Testis (tissue), 2 donors: ENCODE measurements at regions not wholly inside any gene's neighbourhood (a gene's known extent, or its start where the extent isn't known, plus 50 kb on each side); places are given as distances from the start of the nearest gene placed in this dataset.
"Not testable (repeated sequence)": the region's sequence is repeated elsewhere in the genome, so short reads cannot be mapped to it uniquely, and the experiment has no call there.

Experiments used
- DNase-seq: peaks from one replicate; pipeline ENCODE4 v3.0.0-alpha.2; 2019
- H3K27ac ChIP-seq, 2 donors: fragments of 200-600 bp; sonication (generic); one replicate each; pipeline ENCODE4 v1.5.1; 2019
- H3K27me3 ChIP-seq: fragments of 200-600 bp; sonication (generic); one replicate; pipeline ENCODE4 v1.5.1; 2019
- H3K36me3 ChIP-seq: fragments of 200-600 bp; sonication (generic); one replicate; pipeline ENCODE4 v1.5.1; 2017; ENCODE audit warnings: low read depth; ENCODE audit errors: missing control alignments
- H3K4me1 ChIP-seq: fragments of 200-600 bp; sonication (generic); one replicate; pipeline ENCODE4 v1.5.1; 2019
- H3K4me3 ChIP-seq, 2 donors: fragments of 200-600 bp; sonication (generic); one replicate each; pipeline ENCODE4 v1.5.1; 2017 to 2019
- H3K9me3 ChIP-seq: fragments of 200-600 bp; sonication (generic); one replicate; pipeline ENCODE4 v1.5.1; 2017
- CTCF ChIP-seq, 3 experiments: fragments of 450-650 bp in 2 of 3; fragments of 200-600 bp in 1 of 3; sonication (generic) in 1 of 3; IDR thresholded peaks; one replicate each; pipeline ENCODE4 v1.5.1; 2016 to 2019; ENCODE audit warnings: antibody characterized with exemption in 3 of 3, mild to moderate bottlenecking in 2 of 3, moderate library complexity in 1 of 3
- POLR2A ChIP-seq: fragments of 450-650 bp; IDR thresholded peaks from one replicate; pipeline ENCODE4 v1.6.1; 2017; ENCODE audit warnings: antibody characterized with exemption, mild to moderate bottlenecking, moderate library complexity
- WGBS, 2 donors: methylation state at CpG; one replicate each; pipeline ENCODE4 v1.1.5; 2018; 5-methylcytosine and 5-hydroxymethylcytosine counted together
- intact Hi-C: fragments of 100-400 bp; cut with DNase I; formaldehyde crosslinking; loops from one replicate; pipeline ENCODE4 v1.15.1; 2023; ENCODE audit warnings: low total_unique reads

GRCh38 chr6:79812195-79812594 is 135.2 kb downstream of the ELOVL4 start:
- no peaks in the 10 kb centered on the region for H3K4me1 ChIP-seq
- H3K36me3 ChIP-seq, result no peaks in the 10 kb centered on the region
- no peak overlapping the region for H3K27ac ChIP-seq
- no peaks in the 10 kb centered on the region for H3K9me3 ChIP-seq
- no peak overlapping the region for H3K4me3 ChIP-seq
- intact Hi-C loops, result no loop called here
- TF ChIP-seq CTCF (IDR thresholded peaks at IDR 0.05) (no peak), POLR2A (no peak)
- no peaks in the 10 kb centered on the region for H3K27me3 ChIP-seq
- DNase-seq, result no peak
- WGBS, 2 donors, result 90 to 91% methylated on average over 8 of the region's 8 CpGs

DNA sequence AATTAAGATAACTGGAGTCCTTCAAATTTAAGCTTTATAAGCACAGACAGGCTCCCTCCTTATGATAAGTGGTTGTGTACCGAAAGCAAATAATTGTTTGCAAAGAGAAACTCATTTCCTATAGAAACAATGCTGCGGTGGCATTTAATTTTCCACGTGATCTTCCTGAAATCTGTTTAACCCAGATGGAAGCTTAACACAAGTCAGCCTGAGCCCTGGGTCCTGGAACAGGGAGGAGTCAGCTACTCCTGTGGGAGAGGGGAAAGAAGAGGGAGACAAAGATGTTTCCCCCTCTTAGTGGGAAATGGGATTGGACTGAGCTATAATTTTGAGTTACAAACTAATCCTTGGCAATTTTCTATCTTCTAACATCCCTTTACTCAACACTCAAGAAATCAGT is 136.5 kb downstream of the ELOVL4 start:
- 35 to 61% methylated on average over 3 of the region's 3 CpGs for WGBS, 2 donors
- Histone ChIP-seq H3K9me3 (no peaks in the 10 kb centered on the region), H3K4me1 (no peaks in the 10 kb centered on the region), H3K27ac (no peak overlapping the region), H3K36me3 (no peaks in the 10 kb centered on the region), H3K4me3 (no peak overlapping the region), H3K27me3 (no peaks in the 10 kb centered on the region)
- intact Hi-C loops, result no loop called here
- TF ChIP-seq POLR2A, result no peak
- no peak for TF ChIP-seq CTCF (IDR thresholded peaks at IDR 0.05)
- DNase-seq, result no peak

- Histone ChIP-seq H3K27ac (no peak overlapping the region), H3K9me3 (no peaks in the 10 kb centered on the region), H3K27me3 (no peaks in the 10 kb centered on the region), H3K4me3 (no peak overlapping the region), H3K36me3 (no peaks in the 10 kb centered on the region), H3K4me1 (no peaks in the 10 kb centered on the region)
- TF ChIP-seq POLR2A (no peak), CTCF (IDR thresholded peaks at IDR 0.05) (no peak)
- WGBS, 2 donors, result 55 to 61% methylated on average over 10 of the region's 10 CpGs
- no peak for DNase-seq
- intact Hi-C loops, result no loop called here
These were observed 137.1 kb downstream of the ELOVL4 start for GRCh38 chr6:79810185-79810705.

DNA sequence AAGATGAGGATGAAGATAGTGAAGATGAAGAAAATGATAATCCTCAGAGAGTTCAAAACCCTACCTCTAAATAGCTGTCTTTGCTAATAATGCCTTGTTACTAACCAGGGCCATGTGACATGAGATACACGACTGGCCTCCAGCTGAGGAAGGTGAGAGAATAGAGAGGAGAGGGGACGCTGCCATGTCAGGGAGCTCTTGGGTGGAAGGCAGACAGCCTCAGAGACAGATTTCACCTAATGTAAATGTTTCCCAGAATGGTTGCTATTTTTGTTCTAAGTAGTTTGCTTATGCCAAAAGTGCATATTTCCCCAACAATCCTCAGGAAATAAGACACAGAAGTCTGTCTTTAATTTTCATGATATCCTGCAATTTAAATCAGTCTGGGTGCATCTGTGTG is 138.4 kb downstream of the ELOVL4 start:
- WGBS, 2 donors, result 55 to 71% methylated on average over 2 of the region's 2 CpGs
- TF ChIP-seq CTCF (IDR thresholded peaks at IDR 0.05) (no peak), POLR2A (no peak)
- Histone ChIP-seq H3K36me3 (no peaks in the 10 kb centered on the region), H3K4me3 (no peak overlapping the region), H3K4me1 (no peaks in the 10 kb centered on the region), H3K9me3 (no peaks in the 10 kb centered on the region), H3K27ac (no peak overlapping the region), H3K27me3 (no peaks in the 10 kb centered on the region)
- intact Hi-C loops, result no loop called here
- DNase-seq, result no peak

GRCh38 chr6:79806661-79807060 is 140.7 kb downstream of the ELOVL4 start:
- not testable (repeated sequence) for DNase-seq, H3K27me3 ChIP-seq
- 91 to 93% methylated on average over 5 of the region's 5 CpGs for WGBS, 2 donors

More at GRCh38 chr6:79806661-79807060, 140.7 kb downstream of the ELOVL4 start:
- H3K36me3 ChIP-seq, intact Hi-C loops, H3K27ac ChIP-seq, H3K9me3 ChIP-seq, H3K4me1 ChIP-seq, H3K4me3 ChIP-seq: not testable (repeated sequence)
